ENCODE measurements at regions not wholly inside any gene's neighbourhood (a gene's known extent, or its start where the extent isn't known, plus 50 kb on each side); places are given as distances from the start of the nearest gene placed in this dataset.

DNA sequence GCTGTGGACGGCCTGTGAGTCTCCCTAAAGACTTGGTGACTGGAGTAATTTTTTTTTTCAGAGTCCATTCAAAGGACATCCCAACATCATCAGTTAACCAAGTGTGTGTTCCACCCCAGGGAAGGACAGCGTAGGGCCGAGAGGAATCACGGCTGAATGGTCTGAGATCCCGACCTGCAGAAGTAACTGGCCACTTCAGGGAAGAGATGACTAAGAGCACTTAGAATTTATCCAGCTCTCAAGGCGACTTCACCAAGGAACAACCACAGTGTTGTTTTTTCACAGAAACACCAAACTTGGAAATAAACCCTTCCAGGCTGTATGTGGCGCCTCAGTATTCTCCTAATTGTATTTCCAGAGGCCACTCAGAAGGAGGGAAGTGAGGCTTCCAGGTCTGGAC lies 231.6 kb downstream of the FNDC1 start:
- Histone ChIP-seq H3K4me2 (ENCODE audit: insufficient read depth, low read length) (no peak overlapping the region), H3K36me3 (ENCODE audit: control insufficient read depth, insufficient read depth, low read length) (no peaks in the 10 kb centered on the region), H3K4me1 (replicated peaks in 1 of 2; ENCODE audit: control insufficient read depth in 2 of 2, insufficient read depth in 2 of 2, low read length in 2 of 2) (no peaks in the 10 kb centered on the region), H3K27me3 (ENCODE audit: control insufficient read depth in 2 of 2, insufficient read depth in 2 of 2, low read length in 2 of 2) (0 out of 5 replicates have a peak, but pooled peaks cover 0 to 8% of the 10 kb centered on the region in 2 experiments), H2AFZ (ENCODE audit: low read depth, low read length) (no peak overlapping the region), H3K4me3 (no peak overlapping the region), H3K79me2 (ENCODE audit: control insufficient read depth, insufficient read depth, low read length) (no peaks in the 10 kb centered on the region), H3K9ac (ENCODE audit: insufficient read depth in 1 of 2, low read depth in 2 of 2, low read length in 2 of 2) (no peak overlapping the region), H3K27ac (ENCODE audit: extremely low read depth, low read depth, low read length) (no peak overlapping the region), H3K9me1 (ENCODE audit: control insufficient read depth, insufficient read depth, low read length) (no peaks in the 10 kb centered on the region), H4K20me1 (replicated peaks; ENCODE audit: control insufficient read depth, insufficient read depth, low read length) (no peaks in the 10 kb centered on the region), H3K9me3 (replicated peaks; ENCODE audit: control insufficient read depth, insufficient read depth, low read depth, low read length) (no peaks in the 10 kb centered on the region)
- under 1% methylated on average over 7 of the region's 7 CpGs for WGBS (ENCODE audit: insufficient coverage, low coverage, missing lambda C conversion rate)
- BruUV-seq (replicated peaks) = no TSS peak
- POLR2A ChIA-PET = no interaction called here
- FAIRE-seq (no peak), ATAC-seq (no peak), DNase-seq (ENCODE audit: extremely low read depth in 1 of 4, low spot score in 3 of 4) (no peak)
- CTCF ChIA-PET (ENCODE audit: low intra/inter-chr PET ratio) = no interaction called here
- in situ Hi-C loops (cut with MboI) = no loop called here
- intact Hi-C loops (cut with micrococcal nuclease) = no loop called here
- no peak for TF ChIP-seq EP300 (IDR thresholded peaks at IDR 0.05; ENCODE audit: low read length)
- no peak for TF ChIP-seq GTF2F1 (IDR thresholded peaks at IDR 0.05; ENCODE audit: low read depth, low read length)
- no peak for TF ChIP-seq ZKSCAN8 (CRISPR knock-in tag; IDR thresholded peaks at IDR 0.05)
- TF ChIP-seq U2AF1 (optimal IDR thresholded peaks at IDR 0.05; ENCODE audit: low read depth, low read length) = no peak
- TF ChIP-seq KAT2B (IDR thresholded peaks at IDR 0.05; ENCODE audit: low read depth, low read length) = no peak
- TF ChIP-seq, protein P1, sequence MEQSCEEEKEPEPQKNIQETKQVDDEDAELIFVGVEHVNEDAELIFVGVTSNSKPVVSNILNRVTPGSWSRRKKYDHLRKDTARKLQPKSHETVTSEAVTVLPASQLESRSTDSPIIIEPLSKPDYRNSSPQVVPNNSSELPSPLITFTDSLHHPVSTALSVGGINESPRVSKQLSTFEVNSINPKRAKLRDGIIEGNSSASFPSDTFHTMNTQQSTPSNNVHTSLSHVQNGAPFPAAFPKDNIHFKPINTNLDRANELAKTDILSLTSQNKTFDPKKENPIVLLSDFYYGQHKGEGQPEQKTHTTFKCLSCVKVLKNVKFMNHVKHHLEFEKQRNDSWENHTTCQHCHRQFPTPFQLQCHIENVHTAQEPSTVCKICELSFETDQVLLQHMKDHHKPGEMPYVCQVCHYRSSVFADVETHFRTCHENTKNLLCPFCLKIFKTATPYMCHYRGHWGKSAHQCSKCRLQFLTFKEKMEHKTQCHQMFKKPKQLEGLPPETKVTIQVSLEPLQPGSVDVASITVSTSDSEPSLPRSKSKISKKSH (CRISPR knock-in tag; IDR thresholded peaks at IDR 0.05) = no peak
- TF ChIP-seq ZNF274 (IDR thresholded peaks at IDR 0.05; ENCODE audit: borderline replicate concordance, low read depth, low read length) = no peak
- TF ChIP-seq BMI1 (IDR thresholded peaks at IDR 0.05; ENCODE audit: low read length) = no peak

Measured in K562 (cell line).